GM12878 (cell line): ENCODE measurements at regions not wholly inside any gene's neighbourhood (a gene's known extent, or its start where the extent isn't known, plus 50 kb on each side); places are given as distances from the start of the nearest gene placed in this dataset.

Source experiments
- ATAC-seq: fragments of 200-7000 bp; cut with Tn5 transposase; 3 replicates; pipeline ENCODE4 v1.9.1; 2020; ENCODE audit warnings: mild to moderate bottlenecking, moderate library complexity
- BruUV-seq: library from RNA; stranded (reverse); fragments of 400-500 nt; replicated peaks from 2 replicates; lab custom pipeline; 2021; lab: Mats Ljungman, UMichigan
- CTCF ChIA-PET: fragments of 300-600 bp; sonication (Branson Sonifier 250); formaldehyde crosslinking; extraction: SDS; loops from one replicate; lab custom pipeline; 2021; ENCODE audit warnings: inconsistent platforms; lab: Yijun Ruan, JAX
- POLR2A ChIA-PET: fragments of 350-600 bp; formaldehyde crosslinking; extraction: SDS; loops from one replicate; lab custom pipeline; 2021; ENCODE audit warnings: inconsistent platforms; lab: Charles Lee
- RAD21 ChIA-PET: fragments of 300-600 bp; sonication (Branson Sonifier 250); formaldehyde crosslinking; loops from one replicate; lab custom pipeline; 2023; ENCODE audit warnings: antibody characterized with exemption; ENCODE audit not compliant: unreplicated experiment; lab: Charles Lee
- SMC1A ChIA-PET: fragments of 300-600 bp; sonication (Branson Sonifier 250); formaldehyde crosslinking; loops from one replicate; lab custom pipeline; 2023; ENCODE audit not compliant: unreplicated experiment, uncharacterized antibody; lab: Charles Lee
- DNase-seq: peaks from one replicate; pipeline ENCODE4 v3.0.0-alpha.2; 2011; ENCODE audit warnings: low read depth, low spot score
- FAIRE-seq: peaks from 3 replicates; lab custom pipeline; 2011; peaks lifted over from hg19 to GRCh38; lab: Jason Lieb, UNC
- H2AFZ ChIP-seq: 2 replicates; pipeline ENCODE4 v1.6.0; 2011; ENCODE audit warnings: low read depth, low read length, control low read depth; ENCODE audit not compliant: control insufficient read depth
- H3K27ac ChIP-seq: 2 replicates; pipeline ENCODE4 v1.5.1; 2011; ENCODE audit warnings: control low read depth; ENCODE audit not compliant: control insufficient read depth, insufficient read depth
- H3K27me3 ChIP-seq, 2 experiments: replicated peaks in 1 of 2; 2 replicates each; pipeline versions ENCODE4 v1.6.0 to v1.6.1; 2011; ENCODE audit warnings: low read length in 1 of 2; ENCODE audit not compliant: control insufficient read depth in 2 of 2, insufficient read depth in 2 of 2
- H3K36me3 ChIP-seq, 2 experiments: 2 replicates each; pipeline ENCODE4 v1.5.1; 2011; ENCODE audit warnings: low read length in 1 of 2; ENCODE audit not compliant: control insufficient read depth in 2 of 2, insufficient read depth in 2 of 2
- H3K4me1 ChIP-seq: 2 replicates; pipeline ENCODE4 v1.6.1; 2011; ENCODE audit warnings: mild to moderate bottlenecking, low read length, moderate library complexity, mixed read lengths; ENCODE audit not compliant: control insufficient read depth, insufficient read depth
- H3K4me2 ChIP-seq: 2 replicates; pipeline ENCODE4 v1.6.0; 2011; ENCODE audit warnings: control low read depth; ENCODE audit not compliant: control insufficient read depth, insufficient read depth
- H3K4me3 ChIP-seq: fragments of 200-600 bp; sonication (generic); 2 replicates; pipeline ENCODE4 v1.5.1; 2016
- H3K79me2 ChIP-seq: 2 replicates; pipeline ENCODE4 v1.6.0; 2011; ENCODE audit warnings: low read length; ENCODE audit not compliant: control insufficient read depth, insufficient read depth
- H3K9ac ChIP-seq: 2 replicates; pipeline ENCODE4 v1.8.0; 2011; ENCODE audit warnings: low read length, control low read depth, mixed read lengths; ENCODE audit not compliant: control insufficient read depth, insufficient read depth
- H3K9me3 ChIP-seq: replicated peaks from 3 replicates; pipeline ENCODE4 v1.5.1; 2011; ENCODE audit warnings: mild to moderate bottlenecking, low read length; ENCODE audit not compliant: control insufficient read depth, insufficient read depth
- H4K20me1 ChIP-seq: 2 replicates; pipeline ENCODE4 v1.6.0; 2011; ENCODE audit not compliant: control insufficient read depth, insufficient read depth
- BCLAF1 ChIP-seq: fragments of 450-650 bp; IDR thresholded peaks from 2 replicates; pipeline ENCODE4 v1.6.1; 2017; ENCODE audit warnings: antibody characterized with exemption, mild to moderate bottlenecking, moderate library complexity
- CBX5 ChIP-seq: sonication (generic); IDR thresholded peaks from 2 replicates; pipeline ENCODE4 v1.6.1; 2016; ENCODE audit warnings: low read depth, moderate library complexity, mild to moderate bottlenecking, inconsistent platforms
- CHD4 ChIP-seq: fragments of 200-600 bp; sonication (generic); IDR thresholded peaks from 2 replicates; pipeline ENCODE4 v1.6.1; 2016; ENCODE audit warnings: mild to moderate bottlenecking
- EGR1 ChIP-seq, 2 experiments: IDR thresholded peaks; 1 replicate in 1 of 2; 2 replicates in 1 of 2; pipeline ENCODE4 v1.6.1; 2011 to 2012; ENCODE audit warnings: low read depth in 2 of 2, low read length in 2 of 2, borderline replicate concordance in 1 of 2, mild to moderate bottlenecking in 1 of 2, moderate library complexity in 1 of 2
- NKRF ChIP-seq: fragments of 450-650 bp; conservative IDR thresholded peaks from 2 replicates; pipeline ENCODE4 v1.6.1; 2017; ENCODE audit warnings: mild to moderate bottlenecking, moderate library complexity
- NR2F1 ChIP-seq: fragments of 450-650 bp; conservative IDR thresholded peaks from 2 replicates; pipeline ENCODE4 v1.6.1; 2017; ENCODE audit warnings: mild to moderate bottlenecking
- RBBP5 ChIP-seq: fragments of 200-600 bp; sonication (generic); conservative IDR thresholded peaks from 2 replicates; pipeline ENCODE4 v1.6.1; 2016
- RELB ChIP-seq: fragments of 450-650 bp; IDR thresholded peaks from 2 replicates; pipeline ENCODE4 v1.6.1; 2017; ENCODE audit warnings: low read depth, mild to moderate bottlenecking, moderate library complexity
- SMC3 ChIP-seq: IDR thresholded peaks from 2 replicates; pipeline ENCODE4 v1.6.1; 2011; ENCODE audit warnings: low read length, improper control_type of control experiment, borderline replicate concordance
- TARDBP ChIP-seq: IDR thresholded peaks from 2 replicates; pipeline ENCODE4 v1.6.1; 2016; ENCODE audit warnings: borderline replicate concordance
- ZBTB4 ChIP-seq: fragments of 450-650 bp; formaldehyde crosslinking; IDR thresholded peaks from 2 replicates; pipeline ENCODE4 v1.4.0; 2022; ENCODE audit warnings: mild to moderate bottlenecking, moderate library complexity
- WGBS: methylation state at CpG from one replicate; pipeline ENCODE4 v1.1.6; 2016; ENCODE audit warnings: low lambda C conversion rate; ENCODE audit not compliant: insufficient replicate concordance, insufficient coverage; ENCODE audit errors: missing lambda C conversion rate; 5-methylcytosine and 5-hydroxymethylcytosine counted together
- in situ Hi-C: fragments of 300-500 bp; cut with MboI; formaldehyde crosslinking; loops from 9 replicates; pipeline ENCODE4 v1.14.3; 2018; ENCODE audit warnings: mixed read lengths
- intact Hi-C: fragments of 100-400 bp; cut with micrococcal nuclease; formaldehyde crosslinking; loops from one replicate; pipeline ENCODE4 v1.14.2; 2022; ENCODE audit not compliant: unreplicated experiment

GRCh38 chr2:180787330-180787729 lies 193.1 kb upstream of the UBE2E3 start:
- ChIA-PET RAD21 (no interaction called here), SMC1A (no interaction called here), POLR2A (no interaction called here), CTCF (no interaction called here)
- in situ Hi-C loops = no loop called here
- no peaks in the 10 kb centered on the region for H3K36me3 ChIP-seq
- no peak overlapping the region for H3K4me3 ChIP-seq
- no peak overlapping the region for H3K4me2 ChIP-seq
- no peak for FAIRE-seq
- H3K79me2 ChIP-seq = no peaks in the 10 kb centered on the region
- 33% methylated on average over 1 of the region's 1 CpG for WGBS
- no peaks in the 10 kb centered on the region for H3K4me1 ChIP-seq
- no peaks in the 10 kb centered on the region for H4K20me1 ChIP-seq
- TF ChIP-seq RBBP5 = no peak
- no peak for TF ChIP-seq NKRF
- TF ChIP-seq TARDBP = no peak
- no peak for TF ChIP-seq EGR1 (IDR thresholded peaks at IDR 0.05; ENCODE audit: borderline replicate concordance in 1 of 2, low read depth in 2 of 2, low read length in 2 of 2)
- no peak for TF ChIP-seq CBX5
- TF ChIP-seq SMC3 = no peak
- TF ChIP-seq ZBTB4 (CRISPR knock-in tag) = no peak
- TF ChIP-seq RELB = no peak
- no peak for TF ChIP-seq NR2F1
- no peak for TF ChIP-seq CHD4
- TF ChIP-seq BCLAF1 = no peak
- no TSS peak for BruUV-seq
- H3K27me3 ChIP-seq = no peaks in the 10 kb centered on the region
- no peak overlapping the region for H3K9ac ChIP-seq
- DNase-seq = no peak
- intact Hi-C loops = no loop called here
- no peaks in the 10 kb centered on the region for H3K9me3 ChIP-seq
- no peak overlapping the region for H3K27ac ChIP-seq
- no peak for ATAC-seq
- H2AFZ ChIP-seq = no peak overlapping the region
